CD14-positive monocyte (primary cell): ENCODE measurements at regions not wholly inside any gene's neighbourhood (a gene's known extent, or its start where the extent isn't known, plus 50 kb on each side); places are given as distances from the start of the nearest gene placed in this dataset.

Experiments used
- DNase-seq, 3 donors: peaks; one replicate each; pipeline ENCODE4 v3.0.0-alpha.2; 2011 to 2022
- H2AFZ ChIP-seq: 2 replicates; pipeline ENCODE4 v1.6.0; 2012; ENCODE audit warnings: mild to moderate bottlenecking, low read depth, low read length, inconsistent platforms; ENCODE audit not compliant: insufficient read depth, poor library complexity, severe bottlenecking
- H3K27ac ChIP-seq, 2 donors: 1 replicate in 1 of 2; 2 replicates in 1 of 2; pipeline ENCODE4 v1.5.1; 2012 to 2013; ENCODE audit warnings: low read length in 2 of 2, control low read depth in 1 of 2, inconsistent platforms in 1 of 2, low read depth in 1 of 2, mild to moderate bottlenecking in 1 of 2
- H3K27me3 ChIP-seq, 2 donors: one replicate each; pipeline versions ENCODE4 v1.6.0 to v1.6.1; 2011 to 2013; ENCODE audit warnings: low read length in 2 of 2; ENCODE audit not compliant: control insufficient read depth in 2 of 2, insufficient read depth in 2 of 2
- H3K36me3 ChIP-seq, 2 donors: replicated peaks in 1 of 2; 1 replicate in 1 of 2; 2 replicates in 1 of 2; pipeline versions ENCODE4 v1.5.1 to v1.6.1; 2012 to 2013; ENCODE audit warnings: low read length in 2 of 2, control low read depth in 1 of 2, inconsistent platforms in 1 of 2, mild to moderate bottlenecking in 1 of 2; ENCODE audit not compliant: insufficient read depth in 2 of 2, control insufficient read depth in 1 of 2
- H3K4me1 ChIP-seq, 2 donors: 1 replicate in 1 of 2; 2 replicates in 1 of 2; pipeline versions ENCODE4 v1.5.1 to v1.6.1; 2012 to 2013; ENCODE audit warnings: low read length in 2 of 2, control low read depth in 1 of 2, inconsistent platforms in 1 of 2, mild to moderate bottlenecking in 1 of 2, moderate library complexity in 1 of 2; ENCODE audit not compliant: insufficient read depth in 2 of 2, control insufficient read depth in 1 of 2
- H3K4me2 ChIP-seq: replicated peaks from 2 replicates; pipeline ENCODE3; 2012; ENCODE audit warnings: low read length, moderate library complexity, mild to moderate bottlenecking; ENCODE audit not compliant: poor library complexity, severe bottlenecking; ENCODE audit errors: extremely low read depth
- H3K4me3 ChIP-seq, 3 experiments: fragments of 200-600 bp in 1 of 3; sonication (generic) in 1 of 3; replicated peaks in 1 of 3; 1 replicate in 2 of 3; 2 replicates in 1 of 3; pipeline ENCODE4 v1.5.1; 2011 to 2013; ENCODE audit warnings: low read length in 3 of 3, mild to moderate bottlenecking in 3 of 3, control low read depth in 2 of 3, low read depth in 2 of 3, inconsistent platforms in 1 of 3, moderate library complexity in 1 of 3
- H3K79me2 ChIP-seq: 2 replicates; pipeline ENCODE4 v1.6.0; 2012; ENCODE audit warnings: mild to moderate bottlenecking, control low read depth, inconsistent platforms, low read length, moderate library complexity; ENCODE audit not compliant: insufficient read depth
- H3K9ac ChIP-seq: 2 replicates; pipeline ENCODE4 v1.6.0; 2017; ENCODE audit warnings: low read length, mild to moderate bottlenecking; ENCODE audit not compliant: insufficient read depth, poor library complexity, severe bottlenecking
- H3K9me3 ChIP-seq, 2 donors: replicated peaks in 1 of 2; 1 replicate in 1 of 2; 2 replicates in 1 of 2; pipeline versions ENCODE4 v1.5.1 to v1.6.1; 2012 to 2013; ENCODE audit warnings: low read length in 2 of 2, control low read depth in 1 of 2; ENCODE audit not compliant: control insufficient read depth in 1 of 2, insufficient read depth in 1 of 2
- H4K20me1 ChIP-seq: 2 replicates; pipeline ENCODE4 v1.6.0; 2012; ENCODE audit warnings: mild to moderate bottlenecking, low read length, control low read depth, moderate library complexity; ENCODE audit not compliant: insufficient read depth
- H3K27ac Mint-ChIP-seq, 7 donors: one replicate each; pipeline ENCODE4 v1.8.0; 2020; ENCODE audit warnings: mild to moderate bottlenecking in 7 of 7, mixed read lengths in 7 of 7, moderate library complexity in 6 of 7, inconsistent platforms in 2 of 7
- H3K27me3 Mint-ChIP-seq, 3 donors: one replicate each; pipeline ENCODE4 v1.8.0; 2021 to 2022; ENCODE audit warnings: low read depth in 3 of 3, mild to moderate bottlenecking in 3 of 3, mixed read lengths in 3 of 3, moderate library complexity in 3 of 3, inconsistent platforms in 1 of 3
- H3K36me3 Mint-ChIP-seq, 2 donors: one replicate each; pipeline ENCODE4 v1.8.0; 2020; ENCODE audit warnings: mixed read lengths in 2 of 2, inconsistent platforms in 1 of 2, mild to moderate bottlenecking in 1 of 2
- H3K4me1 Mint-ChIP-seq: one replicate; pipeline ENCODE4 v1.8.0; 2020; ENCODE audit warnings: mild to moderate bottlenecking, mixed read lengths
- H3K4me3 Mint-ChIP-seq, 2 donors: one replicate each; pipeline ENCODE4 v1.8.0; 2020; ENCODE audit warnings: mild to moderate bottlenecking in 2 of 2, mixed read lengths in 2 of 2, moderate library complexity in 1 of 2
- H3K9me3 Mint-ChIP-seq, 7 donors: one replicate each; pipeline ENCODE4 v1.8.0; 2020 to 2022; ENCODE audit warnings: mixed read lengths in 7 of 7, mild to moderate bottlenecking in 6 of 7, moderate library complexity in 6 of 7, inconsistent platforms in 2 of 7
- WGBS: methylation state at CpG from one replicate; pipeline ENCODE4 v1.1.5; 2013; ENCODE audit warnings: missing lambda C conversion rate; ENCODE audit not compliant: insufficient coverage; 5-methylcytosine and 5-hydroxymethylcytosine counted together
- intact Hi-C, 2 donors: fragments of 100-400 bp; cut with micrococcal nuclease; formaldehyde crosslinking; loops; one replicate each; pipeline versions ENCODE4 v1.15.0 to v1.15.1; 2023
- TF ChIP-seq, protein P1 (sequence below): fragments of 200-600 bp; IDR thresholded peaks from one replicate; pipeline ENCODE4 v1.8.0; 2022; ENCODE audit warnings: antibody characterized with exemption, mild to moderate bottlenecking

DNA sequence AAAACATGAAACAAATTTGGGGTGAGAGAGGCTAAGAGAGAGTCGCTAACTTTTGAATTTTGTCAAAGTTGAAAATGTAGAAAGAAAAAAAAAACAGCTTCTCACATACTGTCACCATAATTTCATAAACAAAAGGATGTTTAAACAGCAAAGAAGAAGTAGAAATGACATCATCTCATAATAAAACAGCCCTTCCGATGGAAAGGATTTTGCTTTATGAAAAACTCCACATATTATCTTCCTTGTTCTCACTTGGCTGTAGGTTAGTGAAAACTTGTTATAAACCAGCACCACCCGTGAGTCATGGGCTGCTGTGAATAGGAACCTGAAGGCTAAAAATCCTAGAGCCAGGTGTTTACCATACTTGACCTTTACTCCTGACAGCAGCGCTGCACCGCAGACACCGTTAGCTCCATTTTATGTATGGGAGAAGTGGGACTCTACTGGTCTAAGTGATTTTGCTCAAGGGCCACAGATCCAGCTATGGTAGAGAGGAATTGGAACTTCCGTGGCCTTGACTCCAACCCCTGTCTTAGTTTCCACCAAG, 63.0 kb upstream of the VRK1 start:
- H3K4me2 ChIP-seq = no peak overlapping the region
- Mint-ChIP-seq H3K4me3 (no peak overlapping the region), H3K4me1 (peaks cover 11% of the 10 kb centered on the region), H3K9me3 (no peaks in the 10 kb centered on the region), H3K27ac (no peak overlapping the region), H3K36me3 (no peaks in the 10 kb centered on the region), H3K27me3 (peaks cover 22 to 48% (median 36%) of the 10 kb centered on the region in 3 donors)
- intact Hi-C loops = loop anchor here in 1 of 2 donors (10.0 kb wide), 1 partner anchor 159 kb away; no protein-coding TSS in a partner anchor
- peaks cover 8 to 17% of the 10 kb centered on the region in 2 donors for H3K27me3 ChIP-seq
- H3K4me3 ChIP-seq = no peak overlapping the region
- DNase-seq = no peak
- H4K20me1 ChIP-seq = no peaks in the 10 kb centered on the region
- TF ChIP-seq, protein P1, sequence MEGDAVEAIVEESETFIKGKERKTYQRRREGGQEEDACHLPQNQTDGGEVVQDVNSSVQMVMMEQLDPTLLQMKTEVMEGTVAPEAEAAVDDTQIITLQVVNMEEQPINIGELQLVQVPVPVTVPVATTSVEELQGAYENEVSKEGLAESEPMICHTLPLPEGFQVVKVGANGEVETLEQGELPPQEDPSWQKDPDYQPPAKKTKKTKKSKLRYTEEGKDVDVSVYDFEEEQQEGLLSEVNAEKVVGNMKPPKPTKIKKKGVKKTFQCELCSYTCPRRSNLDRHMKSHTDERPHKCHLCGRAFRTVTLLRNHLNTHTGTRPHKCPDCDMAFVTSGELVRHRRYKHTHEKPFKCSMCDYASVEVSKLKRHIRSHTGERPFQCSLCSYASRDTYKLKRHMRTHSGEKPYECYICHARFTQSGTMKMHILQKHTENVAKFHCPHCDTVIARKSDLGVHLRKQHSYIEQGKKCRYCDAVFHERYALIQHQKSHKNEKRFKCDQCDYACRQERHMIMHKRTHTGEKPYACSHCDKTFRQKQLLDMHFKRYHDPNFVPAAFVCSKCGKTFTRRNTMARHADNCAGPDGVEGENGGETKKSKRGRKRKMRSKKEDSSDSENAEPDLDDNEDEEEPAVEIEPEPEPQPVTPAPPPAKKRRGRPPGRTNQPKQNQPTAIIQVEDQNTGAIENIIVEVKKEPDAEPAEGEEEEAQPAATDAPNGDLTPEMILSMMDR = no peak
- H3K36me3 ChIP-seq = no peaks in the 10 kb centered on the region
- H3K4me1 ChIP-seq = peaks cover 8 to 9% of the 10 kb centered on the region in 2 donors
- H3K9me3 ChIP-seq = no peaks in the 10 kb centered on the region
- no CpG with 5 or more reads among the region's 7 CpGs for WGBS
- H3K79me2 ChIP-seq = no peaks in the 10 kb centered on the region
- H3K27ac ChIP-seq = no peak overlapping the region
- no peak overlapping the region for H3K9ac ChIP-seq
- H2AFZ ChIP-seq = no peak overlapping the region

DNA sequence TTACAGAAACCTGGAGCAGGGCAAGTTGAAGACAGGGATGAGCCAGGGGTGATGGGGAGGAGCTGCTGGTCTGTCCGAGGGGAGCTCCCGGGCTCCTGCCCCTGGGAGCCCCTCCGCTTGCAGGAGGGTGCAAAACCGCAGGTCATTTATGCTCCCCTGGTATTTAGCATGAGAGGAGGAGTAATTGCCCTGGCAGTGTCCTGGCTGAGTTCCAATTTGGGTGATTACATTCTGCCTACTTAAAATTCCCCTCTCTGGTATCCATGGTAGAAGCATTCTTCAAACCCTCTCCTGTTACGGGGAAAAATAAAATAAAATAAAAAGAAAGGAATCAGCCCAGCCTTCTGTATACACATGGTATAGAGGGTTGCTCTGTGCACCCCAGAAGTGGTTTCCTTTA, 61.7 kb upstream of the VRK1 start:
- Histone ChIP-seq H3K9ac (no peak overlapping the region), H2AFZ (no peak overlapping the region), H3K79me2 (no peaks in the 10 kb centered on the region), H3K4me1 (peaks cover 8 to 9% of the 10 kb centered on the region in 2 donors), H3K9me3 (no peaks in the 10 kb centered on the region), H3K27me3 (peaks cover 16 to 29% of the 10 kb centered on the region in 2 donors), H4K20me1 (no peaks in the 10 kb centered on the region), H3K27ac (no peak overlapping the region), H3K36me3 (no peaks in the 10 kb centered on the region), H3K4me2 (no peak overlapping the region), H3K4me3 (no peak overlapping the region)
- 90% methylated on average over 3 of the region's 5 CpGs for WGBS
- no peaks in the 10 kb centered on the region for H3K36me3 Mint-ChIP-seq
- peak overlapping the region in 1 of 2 donors; percentile 41 for H3K4me3 Mint-ChIP-seq
- peaks cover 0 to 3% (median 0%) of the 10 kb centered on the region in 7 donors for H3K9me3 Mint-ChIP-seq
- DNase-seq = no peak
- intact Hi-C loops = loop anchor here in 1 of 2 donors (10.0 kb wide), 1 partner anchor 161 kb away; no protein-coding TSS in a partner anchor
- peaks cover 30 to 60% (median 45%) of the 10 kb centered on the region in 3 donors for H3K27me3 Mint-ChIP-seq
- H3K27ac Mint-ChIP-seq = no peak overlapping the region
- H3K4me1 Mint-ChIP-seq = peaks cover 11% of the 10 kb centered on the region
- TF ChIP-seq, protein P1 = no peak
